Fibroblast of skin of right quadriceps (primary cell): ENCODE measurements at regions not wholly inside any gene's neighbourhood (a gene's known extent, or its start where the extent isn't known, plus 50 kb on each side); places are given as distances from the start of the nearest gene placed in this dataset.

Source experiments
- DNase-seq: peaks from one replicate; pipeline ENCODE4 v3.0.0-alpha.2; 2013

- no peak for DNase-seq
These were observed 448.4 kb upstream of the ZNF608 start for GRCh38 chr5:125194883-125195282.

DNA sequence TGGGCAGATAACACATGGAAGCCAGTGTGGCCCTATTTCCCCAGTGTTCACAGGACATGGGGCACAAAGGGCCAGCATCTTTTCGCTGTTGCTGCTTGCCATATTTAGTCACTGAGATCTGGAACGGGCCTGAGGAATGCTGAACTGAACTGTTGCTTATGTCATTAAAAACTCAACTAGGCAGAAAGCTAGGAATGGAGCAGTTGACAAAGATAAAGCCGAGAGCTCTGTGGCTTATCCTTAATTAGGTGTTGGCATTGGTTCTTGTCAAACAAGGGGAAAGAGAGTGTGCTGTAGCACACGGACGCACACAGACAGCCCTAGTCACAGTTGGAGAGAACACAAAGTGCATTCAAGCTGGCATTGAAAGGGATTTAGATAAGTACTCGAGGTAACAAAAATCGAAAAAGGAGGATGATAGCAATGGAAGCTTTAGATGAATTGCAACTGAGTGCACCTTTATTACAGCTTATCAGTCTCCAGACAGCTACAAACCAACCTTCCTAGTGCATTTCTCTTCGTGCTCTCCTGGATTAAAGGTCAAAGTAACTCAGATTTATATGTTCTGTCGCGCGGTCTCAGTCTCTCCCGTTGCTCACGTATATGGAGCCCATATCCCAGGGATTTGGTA is 450.2 kb upstream of the ZNF608 start:
- peak; percentile 13 for DNase-seq

GRCh38 chr5:125197321-125197720 is 450.9 kb upstream of the ZNF608 start:
- DNase-seq = no peak

- DNase-seq = peak; percentile 89
These were observed 452.0 kb upstream of the ZNF608 start for GRCh38 chr5:125198270-125198974.

GRCh38 chr5:125199373-125199772 is 452.9 kb upstream of the ZNF608 start:
- DNase-seq = peak; percentile 14

- peak; percentile 13 for DNase-seq
These were observed 453.8 kb upstream of the ZNF608 start for GRCh38 chr5:125199968-125200865.

DNA sequence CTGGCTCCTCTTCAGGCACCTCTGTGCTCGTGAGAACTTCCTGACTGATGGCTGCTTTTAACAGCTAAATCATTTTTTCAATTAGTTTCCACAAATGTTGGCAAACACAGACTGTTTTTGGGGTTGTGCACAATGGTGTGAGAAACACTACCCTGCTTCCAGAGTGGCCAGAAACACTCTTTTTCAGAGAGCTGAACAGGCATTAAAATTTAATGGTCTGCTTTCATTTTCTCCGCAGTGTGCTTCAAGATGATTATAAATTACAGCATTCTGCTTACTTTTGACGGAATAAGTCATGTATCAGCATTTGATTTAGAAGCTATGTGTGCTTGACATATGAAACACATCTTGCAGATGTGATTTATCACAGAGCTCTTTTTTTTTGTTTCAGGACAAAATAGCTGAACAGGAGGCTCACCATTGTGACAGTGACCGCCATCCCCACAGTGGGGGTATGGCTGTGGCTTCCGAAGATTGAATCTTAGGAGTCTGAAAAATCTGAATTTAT is 454.5 kb upstream of the ZNF608 start:
- DNase-seq = peak; percentile 14

DNA sequence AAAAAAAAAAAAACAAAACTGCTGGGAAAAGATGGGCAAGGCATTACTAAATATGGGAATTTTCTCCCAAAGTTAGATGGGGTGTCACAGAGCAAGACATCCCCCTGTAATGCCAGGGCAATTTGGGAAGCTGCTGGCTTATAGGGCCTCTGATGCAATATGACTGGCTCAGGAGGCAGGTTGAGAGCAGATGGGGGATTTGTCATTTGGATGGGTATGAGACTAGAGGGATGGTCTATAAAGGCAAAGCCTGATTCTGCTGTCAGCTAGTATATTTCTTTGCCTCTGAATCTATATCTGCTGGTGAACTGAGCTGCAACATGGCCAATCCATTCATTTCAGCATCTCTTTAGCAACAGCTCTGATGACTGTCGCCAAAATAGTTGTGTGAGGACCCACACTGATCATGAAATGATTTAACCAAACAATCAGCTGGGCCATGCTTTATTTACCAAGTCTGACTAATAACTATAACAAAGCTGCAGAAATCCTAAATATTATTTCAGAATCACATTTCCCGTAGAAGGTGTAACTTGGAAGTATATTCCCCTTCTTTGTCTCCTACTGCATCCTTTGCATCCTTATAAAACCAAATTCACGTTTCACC is 455.1 kb upstream of the ZNF608 start:
- peak; percentile 9 for DNase-seq

DNA sequence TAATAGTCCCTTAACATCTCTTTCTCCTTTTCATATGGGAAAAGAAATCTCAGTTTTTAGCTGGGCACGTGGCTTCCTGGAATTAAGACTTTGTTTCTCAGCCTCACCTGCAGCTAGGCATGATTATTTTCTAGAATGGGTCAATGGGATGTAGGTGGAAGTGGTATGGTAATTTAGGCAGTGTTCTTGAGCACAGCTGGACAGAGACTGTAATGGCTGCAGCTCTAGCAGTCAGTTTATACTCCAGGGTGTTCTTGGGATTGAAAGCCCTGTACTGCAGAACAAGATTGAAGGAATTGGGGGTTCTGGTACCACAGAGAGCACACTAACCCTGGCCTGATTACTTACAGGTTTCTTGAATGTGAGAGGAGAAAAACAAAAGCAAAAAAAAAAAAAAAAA is 455.9 kb upstream of the ZNF608 start:
- no peak for DNase-seq

- no peak for DNase-seq
These were observed 456.5 kb upstream of the ZNF608 start for GRCh38 chr5:125202871-125203438.

DNA sequence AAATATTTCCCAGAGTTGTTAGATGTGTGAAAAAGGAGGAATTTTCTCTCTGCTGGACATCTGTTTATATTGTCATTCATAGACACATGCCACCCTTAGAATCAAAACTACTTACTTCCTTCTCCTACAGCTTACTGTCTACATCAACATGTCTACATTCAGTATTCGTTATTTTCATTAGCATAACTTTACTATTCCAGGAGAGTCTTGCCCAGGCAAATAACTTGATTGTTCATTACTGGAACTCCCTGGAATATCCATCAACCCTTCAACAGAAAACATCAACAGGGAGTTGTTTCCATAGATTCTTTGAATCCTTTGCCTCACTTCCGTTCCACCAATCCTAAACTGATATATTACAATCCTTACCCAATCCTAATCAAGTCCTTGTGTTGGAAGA is 457.5 kb upstream of the ZNF608 start:
- no peak for DNase-seq

DNA sequence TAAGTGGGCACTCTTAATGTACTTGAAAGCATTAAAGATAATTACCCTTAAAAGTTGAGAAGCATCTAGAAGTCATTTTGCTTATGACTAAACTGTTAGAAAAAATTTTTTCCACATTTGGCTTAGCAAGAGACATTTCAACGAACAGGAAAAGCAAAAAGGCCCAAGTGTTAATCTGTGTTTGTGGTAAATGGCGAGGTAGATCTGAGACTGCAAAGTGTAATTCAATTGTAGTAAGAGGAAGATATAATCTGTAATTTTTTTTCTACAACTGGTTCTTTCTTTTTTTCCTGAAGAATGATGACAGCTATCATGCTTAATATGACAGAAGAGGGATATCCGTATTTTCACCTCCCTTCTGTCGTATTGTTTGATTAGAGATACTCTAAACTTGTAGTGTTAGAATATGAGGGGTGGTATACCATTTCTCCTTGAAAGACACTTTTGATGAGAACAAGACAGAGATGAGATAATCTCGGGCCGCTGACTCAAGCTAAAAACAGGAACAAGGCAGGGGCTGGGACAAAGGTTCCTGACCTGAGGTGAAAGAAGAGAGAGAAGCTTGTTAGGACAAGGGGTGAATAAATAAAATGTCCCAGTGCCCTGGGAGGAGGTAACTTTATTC is 459.3 kb upstream of the ZNF608 start:
- DNase-seq = no peak

- DNase-seq = no peak
These were observed 461.4 kb upstream of the ZNF608 start for GRCh38 chr5:125207856-125208255.

DNA sequence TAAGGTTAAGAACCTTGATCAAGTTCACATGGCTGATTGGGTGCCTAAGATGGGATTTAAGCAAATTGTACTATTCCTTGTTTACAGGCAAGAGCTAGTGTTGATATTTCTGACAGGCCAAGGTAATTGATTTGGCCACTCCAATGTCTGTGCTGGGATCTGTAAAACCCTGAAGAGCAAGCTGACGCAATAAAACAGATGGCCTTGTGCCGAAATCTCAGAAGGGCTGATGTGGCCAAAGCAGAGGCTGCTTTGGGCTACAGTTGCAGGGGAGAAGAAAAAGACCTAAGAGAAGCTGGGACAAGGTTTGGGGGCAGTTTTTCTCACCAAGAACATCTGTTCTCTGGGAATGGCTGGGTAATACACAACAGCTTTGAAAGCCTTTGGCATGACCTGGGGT is 463.2 kb upstream of the ZNF608 start:
- DNase-seq = no peak

DNA sequence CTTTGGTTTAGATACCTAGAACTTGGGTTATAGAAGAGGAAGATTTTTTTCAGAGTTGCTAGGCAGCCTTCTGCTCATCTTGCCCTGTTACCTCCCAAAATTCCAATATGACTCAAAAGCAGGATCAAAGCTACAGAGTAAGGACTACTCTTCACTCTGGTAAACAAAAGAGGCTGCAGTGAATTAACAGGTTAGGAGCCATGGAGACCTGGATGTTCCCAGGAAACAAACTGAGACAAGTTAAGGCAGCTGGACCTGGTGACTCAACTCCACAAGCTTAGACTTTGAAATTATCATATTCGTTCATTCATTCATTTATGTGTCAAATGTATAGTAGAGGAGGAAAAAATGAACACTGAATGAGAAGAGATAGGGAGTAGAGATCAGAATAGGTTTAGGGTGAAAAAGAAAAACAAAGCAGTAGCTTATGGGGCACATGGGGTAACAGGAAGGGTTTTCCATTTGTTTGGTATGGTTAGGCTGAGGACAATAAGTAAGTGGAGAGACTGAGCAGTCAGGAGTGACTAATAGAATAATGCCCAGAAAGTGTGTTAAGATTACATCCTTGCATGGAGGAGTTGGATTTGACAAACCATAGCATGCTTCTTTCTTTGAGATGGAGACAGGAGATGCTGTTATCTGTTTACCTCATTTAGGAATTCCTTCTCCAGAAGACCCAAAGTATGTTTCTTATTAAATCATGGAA is 464.0 kb upstream of the ZNF608 start:
- no peak for DNase-seq

DNA sequence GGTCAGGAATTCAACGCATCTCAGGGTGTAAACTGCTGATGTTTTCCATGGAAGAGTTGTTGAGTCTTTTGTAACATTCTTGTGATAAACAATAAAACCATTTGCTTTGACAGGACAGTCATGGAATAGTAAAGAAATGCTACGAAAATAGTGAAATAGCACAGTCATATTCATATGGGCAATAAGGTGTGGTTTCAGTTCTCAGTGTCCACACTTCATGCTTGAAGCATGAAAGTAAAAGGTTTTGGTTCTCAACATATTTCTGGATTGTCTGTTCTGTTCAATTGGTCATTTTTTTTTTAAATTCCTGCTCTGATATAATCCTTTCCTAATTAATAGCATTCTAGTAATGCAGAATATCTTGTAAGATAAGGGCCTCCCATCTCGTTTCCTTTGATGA is 467.6 kb upstream of the ZNF608 start:
- DNase-seq = no peak

- DNase-seq = no peak
These were observed 469.2 kb upstream of the ZNF608 start for GRCh38 chr5:125215593-125215992.

DNA sequence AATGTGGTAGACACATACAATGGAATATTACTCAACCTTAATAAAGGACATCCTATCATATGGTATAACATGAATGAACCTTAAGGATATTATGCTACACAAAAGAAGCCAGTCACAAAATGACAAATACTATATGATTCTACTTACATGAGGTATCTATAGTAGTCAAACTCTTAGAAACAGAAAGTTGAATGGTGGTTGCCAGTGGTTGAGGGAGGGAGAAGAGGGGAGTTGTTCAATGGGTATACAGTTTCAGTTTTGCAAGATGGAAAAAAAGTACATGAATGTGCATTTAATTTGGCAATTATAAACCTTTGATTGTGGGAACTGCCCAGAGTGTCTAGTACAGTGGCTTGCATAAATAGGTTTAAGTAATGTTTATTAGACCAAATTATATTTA is 473.3 kb upstream of the ZNF608 start:
- DNase-seq = no peak

- no peak for DNase-seq
These were observed 473.8 kb upstream of the ZNF608 start for GRCh38 chr5:125220284-125220683.

GRCh38 chr5:125222597-125223240 is 476.3 kb upstream of the ZNF608 start:
- DNase-seq = no peak

- no peak for DNase-seq
These were observed 479.0 kb upstream of the ZNF608 start for GRCh38 chr5:125225424-125225823.
